PC-9 (cell line): ENCODE measurements at regions not wholly inside any gene's neighbourhood (a gene's known extent, or its start where the extent isn't known, plus 50 kb on each side); places are given as distances from the start of the nearest gene placed in this dataset.

Experiments used
- BruUV-seq: library from RNA; stranded (reverse); fragments of 400-500 nt; replicated peaks from 2 replicates; lab custom pipeline; 2021; lab: Mats Ljungman, UMichigan
- CTCF ChIA-PET: fragments of 300-600 bp; sonication (Branson Sonifier 250); formaldehyde crosslinking; loops from one replicate; lab custom pipeline; 2022; ENCODE audit warnings: antibody characterized with exemption; lab: Charles Lee
- POLR2A ChIA-PET: fragments of 300-600 bp; sonication (Branson Sonifier 250); formaldehyde crosslinking; loops from one replicate; lab custom pipeline; 2022; ENCODE audit warnings: antibody characterized with exemption; ENCODE audit not compliant: unreplicated experiment; lab: Charles Lee
- DNase-seq, 2 experiments: peaks; one replicate each; pipeline versions ENCODE4 v3.0.0 to v3.0.0-alpha.2; 2015 to 2022; ENCODE audit warnings: mixed read lengths in 1 of 2
- H2AFZ ChIP-seq: fragments of 200-600 bp; sonication (generic); 2 replicates; pipeline ENCODE4 v1.8.1; 2017; ENCODE audit warnings: antibody characterized with exemption
- H3F3A ChIP-seq: fragments of 200-600 bp; sonication (generic); 2 replicates; pipeline ENCODE4 v1.8.1; 2017; ENCODE audit warnings: antibody characterized with exemption, mild to moderate bottlenecking, low read depth; ENCODE audit not compliant: insufficient read depth
- H3K27ac ChIP-seq: fragments of 200-600 bp; sonication (generic); 2 replicates; pipeline ENCODE4 v1.6.1; 2016; ENCODE audit warnings: mixed run types
- H3K27me3 ChIP-seq: fragments of 200-600 bp; sonication (generic); 2 replicates; pipeline ENCODE4 v1.6.1; 2016; ENCODE audit warnings: low read depth, mixed run types; ENCODE audit not compliant: insufficient read depth
- H3K36me3 ChIP-seq: fragments of 200-600 bp; sonication (generic); 2 replicates; pipeline ENCODE4 v1.6.1; 2016; ENCODE audit warnings: low read depth, mixed run types
- H3K4me1 ChIP-seq: fragments of 200-600 bp; sonication (generic); replicated peaks from 2 replicates; pipeline ENCODE4 v1.6.1; 2016; ENCODE audit warnings: mixed run types; ENCODE audit not compliant: insufficient read depth
- H3K4me2 ChIP-seq: fragments of 200-600 bp; sonication (generic); 2 replicates; pipeline ENCODE4 v1.6.1; 2017; ENCODE audit warnings: mixed run types
- H3K4me3 ChIP-seq: fragments of 200-600 bp; sonication (generic); 2 replicates; pipeline ENCODE4 v1.6.1; 2016; ENCODE audit warnings: mixed run types
- H3K79me2 ChIP-seq: fragments of 200-600 bp; sonication (generic); 2 replicates; pipeline ENCODE4 v1.6.1; 2017; ENCODE audit warnings: low read depth, mixed run types
- H3K9me2 ChIP-seq: fragments of 200-600 bp; sonication (generic); 2 replicates; pipeline ENCODE4 v1.8.1; 2017; ENCODE audit warnings: mild to moderate bottlenecking; ENCODE audit not compliant: insufficient read depth
- H3K9me3 ChIP-seq: fragments of 200-600 bp; sonication (generic); 2 replicates; pipeline ENCODE4 v1.8.1; 2016; ENCODE audit warnings: low read depth; ENCODE audit not compliant: insufficient read depth
- H4K20me1 ChIP-seq: fragments of 200-600 bp; sonication (generic); 2 replicates; pipeline ENCODE4 v1.8.1; 2017; ENCODE audit not compliant: insufficient read depth
- CTCF ChIP-seq: fragments of 200-600 bp; sonication (generic); conservative IDR thresholded peaks from 2 replicates; pipeline ENCODE4 v1.6.1; 2017; ENCODE audit warnings: mixed run types, antibody characterized with exemption, mild to moderate bottlenecking, moderate library complexity
- EZH2 ChIP-seq: fragments of 200-600 bp; sonication (generic); IDR thresholded peaks from 2 replicates; pipeline ENCODE4 v1.8.0; 2017; ENCODE audit warnings: antibody characterized with exemption, low read depth
- intact Hi-C: fragments of 100-400 bp; cut with micrococcal nuclease; formaldehyde crosslinking; loops from one replicate; pipeline ENCODE4 v1.10.0; 2022; ENCODE audit not compliant: unreplicated experiment

GRCh38 chr5:68372161-68372560, 156.6 kb downstream of the PIK3R1 start:
- BruUV-seq: no TSS peak
- intact Hi-C loops: no loop called here
- DNase-seq: no peak
- Histone ChIP-seq H3K9me3 (no peaks in the 10 kb centered on the region), H3K4me2 (no peak overlapping the region), H3K79me2 (no peaks in the 10 kb centered on the region), H4K20me1 (no peaks in the 10 kb centered on the region), H3K9me2 (no peaks in the 10 kb centered on the region), H3K27ac (no peak overlapping the region), H3K36me3 (no peaks in the 10 kb centered on the region), H2AFZ (no peak overlapping the region), H3K27me3 (no peaks in the 10 kb centered on the region), H3F3A (no peaks in the 10 kb centered on the region), H3K4me1 (peaks cover 5% of the 10 kb centered on the region; the same call in 1 of the 2 replicates), H3K4me3 (no peak overlapping the region)
- CTCF ChIA-PET: no interaction called here
- TF ChIP-seq CTCF (no peak), EZH2 (no peak)
- POLR2A ChIA-PET: no interaction called here

- no peak for TF ChIP-seq CTCF
- TF ChIP-seq EZH2: no peak
These were observed 157.5 kb downstream of the PIK3R1 start for GRCh38 chr5:68373050-68373449.

GRCh38 chr5:68374796-68375518, 159.4 kb downstream of the PIK3R1 start:
- H3K9me2 ChIP-seq: no peaks in the 10 kb centered on the region
- H3K36me3 ChIP-seq: no peaks in the 10 kb centered on the region
- TF ChIP-seq EZH2 (no peak), CTCF (no peak)
- CTCF ChIA-PET: no interaction called here
- no peak overlapping the region for H3K4me2 ChIP-seq
- H3F3A ChIP-seq: no peaks in the 10 kb centered on the region
- H3K27ac ChIP-seq: no peak overlapping the region
- no peaks in the 10 kb centered on the region for H3K4me1 ChIP-seq
- H3K79me2 ChIP-seq: no peaks in the 10 kb centered on the region
- no peaks in the 10 kb centered on the region for H3K27me3 ChIP-seq
- H3K9me3 ChIP-seq: no peaks in the 10 kb centered on the region
- POLR2A ChIA-PET: interaction anchor here (0.7 kb wide), 1 partner anchor 239 kb away, joined by 3 read pairs; no protein-coding TSS in a partner anchor
- no peak overlapping the region for H3K4me3 ChIP-seq
- intact Hi-C loops: no loop called here
- H2AFZ ChIP-seq: no peak overlapping the region
- DNase-seq: no peak
- BruUV-seq: no TSS peak
- no peaks in the 10 kb centered on the region for H4K20me1 ChIP-seq

More at GRCh38 chr5:68373050-68373449, 157.5 kb downstream of the PIK3R1 start:
- POLR2A ChIA-PET: no interaction called here
- DNase-seq: no peak
- Histone ChIP-seq H3K9me3 (no peaks in the 10 kb centered on the region), H4K20me1 (no peaks in the 10 kb centered on the region), H2AFZ (no peak overlapping the region), H3K4me1 (peaks cover 5% of the 10 kb centered on the region; the same call in 1 of the 2 replicates), H3K9me2 (no peaks in the 10 kb centered on the region), H3K4me3 (no peak overlapping the region), H3K79me2 (no peaks in the 10 kb centered on the region), H3K4me2 (no peak overlapping the region), H3K27ac (no peak overlapping the region), H3K27me3 (no peaks in the 10 kb centered on the region), H3F3A (no peaks in the 10 kb centered on the region), H3K36me3 (no peaks in the 10 kb centered on the region)
- CTCF ChIA-PET: no interaction called here
- BruUV-seq: no TSS peak
- intact Hi-C loops: no loop called here
